ENCODE measurements at regions not wholly inside any gene's neighbourhood (a gene's known extent, or its start where the extent isn't known, plus 50 kb on each side); places are given as distances from the start of the nearest gene placed in this dataset.

DNA sequence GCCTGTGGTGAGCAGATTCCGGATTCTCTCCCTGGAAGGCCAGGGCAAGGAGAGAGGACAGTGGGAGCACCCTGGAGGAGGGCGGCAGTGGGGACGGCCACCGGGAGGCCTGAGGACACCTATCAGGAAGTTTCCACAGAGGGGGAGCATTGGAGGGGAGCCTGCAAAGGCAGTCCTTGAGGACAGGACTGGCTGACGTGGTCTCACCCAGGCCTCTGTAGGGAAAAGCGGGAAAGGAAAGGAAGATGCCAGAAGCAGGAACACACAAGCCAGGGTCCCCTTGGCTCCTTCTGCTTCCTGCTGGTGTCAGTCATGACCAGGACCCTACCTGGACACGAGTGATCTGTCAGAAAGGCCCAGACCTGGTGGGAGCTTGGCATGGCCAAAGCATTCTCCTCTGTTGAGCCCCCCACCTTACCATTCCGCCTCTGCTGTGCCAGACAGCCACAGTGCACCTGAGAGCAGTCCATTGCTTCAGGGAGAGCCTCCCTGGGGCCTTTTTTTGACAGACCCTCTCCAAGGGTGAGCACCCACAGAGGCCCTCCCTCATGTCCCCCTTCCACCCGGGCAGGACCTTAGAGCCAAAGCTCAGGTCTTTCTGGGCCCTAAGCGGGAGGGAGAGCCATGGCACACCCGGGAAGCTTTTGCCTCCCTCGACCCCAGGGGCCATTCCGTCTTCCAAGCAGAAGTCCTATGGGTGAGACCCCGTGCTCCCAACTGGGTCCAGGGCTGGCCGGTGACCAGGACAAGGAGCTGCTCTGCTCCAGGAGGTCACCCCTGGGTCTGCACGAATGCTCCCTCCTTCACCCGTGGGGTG lies 333.1 kb downstream of the DYSF start:
- no peak overlapping the region for H3K27ac ChIP-seq
- H3K9me3 ChIP-seq (ENCODE audit: low read depth): no peaks in the 10 kb centered on the region
- H3K4me3 ChIP-seq: no peak overlapping the region
- no peaks in the 10 kb centered on the region for H3K27me3 ChIP-seq
- no peaks in the 10 kb centered on the region for H3K4me1 ChIP-seq (ENCODE audit: low read depth)
- no peak for DNase-seq (ENCODE audit: low read depth in 1 of 2, low spot score in 1 of 2)
- TF ChIP-seq, protein P1, sequence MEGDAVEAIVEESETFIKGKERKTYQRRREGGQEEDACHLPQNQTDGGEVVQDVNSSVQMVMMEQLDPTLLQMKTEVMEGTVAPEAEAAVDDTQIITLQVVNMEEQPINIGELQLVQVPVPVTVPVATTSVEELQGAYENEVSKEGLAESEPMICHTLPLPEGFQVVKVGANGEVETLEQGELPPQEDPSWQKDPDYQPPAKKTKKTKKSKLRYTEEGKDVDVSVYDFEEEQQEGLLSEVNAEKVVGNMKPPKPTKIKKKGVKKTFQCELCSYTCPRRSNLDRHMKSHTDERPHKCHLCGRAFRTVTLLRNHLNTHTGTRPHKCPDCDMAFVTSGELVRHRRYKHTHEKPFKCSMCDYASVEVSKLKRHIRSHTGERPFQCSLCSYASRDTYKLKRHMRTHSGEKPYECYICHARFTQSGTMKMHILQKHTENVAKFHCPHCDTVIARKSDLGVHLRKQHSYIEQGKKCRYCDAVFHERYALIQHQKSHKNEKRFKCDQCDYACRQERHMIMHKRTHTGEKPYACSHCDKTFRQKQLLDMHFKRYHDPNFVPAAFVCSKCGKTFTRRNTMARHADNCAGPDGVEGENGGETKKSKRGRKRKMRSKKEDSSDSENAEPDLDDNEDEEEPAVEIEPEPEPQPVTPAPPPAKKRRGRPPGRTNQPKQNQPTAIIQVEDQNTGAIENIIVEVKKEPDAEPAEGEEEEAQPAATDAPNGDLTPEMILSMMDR (IDR thresholded peaks at IDR 0.05; ENCODE audit: low read depth, low read length): no peak
- H3K36me3 ChIP-seq: no peaks in the 10 kb centered on the region

DNA sequence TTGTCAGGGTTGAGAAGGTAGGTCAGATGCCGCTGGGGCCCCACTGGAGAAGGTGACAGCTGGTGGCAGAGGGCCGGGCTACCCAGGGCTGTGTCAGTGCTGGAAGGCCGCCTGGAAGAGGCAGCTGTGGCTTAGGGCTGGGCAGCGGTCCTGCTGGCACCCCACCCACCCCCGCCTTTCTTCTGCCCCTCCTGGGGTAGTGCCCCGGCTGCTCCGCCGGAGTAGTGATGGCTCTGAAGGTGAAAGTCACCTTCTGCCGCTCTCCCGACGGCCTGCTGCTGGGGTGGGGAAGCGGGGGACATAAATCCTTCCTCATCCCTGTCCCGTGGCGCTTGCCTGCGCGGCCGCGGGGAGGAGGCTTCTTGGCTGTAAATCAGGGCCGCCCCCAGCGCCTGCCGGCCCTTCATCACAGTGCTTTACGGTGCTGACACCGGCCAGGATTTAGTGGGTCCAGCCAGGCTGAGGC lies 332.2 kb downstream of the DYSF start:
- Histone ChIP-seq H3K27me3 (peaks cover 2% of the 10 kb centered on the region), H3K4me1 (ENCODE audit: low read depth) (no peaks in the 10 kb centered on the region), H3K4me3 (no peak overlapping the region), H3K36me3 (no peaks in the 10 kb centered on the region), H3K27ac (no peak overlapping the region), H3K9me3 (ENCODE audit: low read depth) (no peaks in the 10 kb centered on the region)
- TF ChIP-seq, protein P1 (IDR thresholded peaks at IDR 0.05; ENCODE audit: low read depth, low read length): no peak
- no peak for DNase-seq (ENCODE audit: low read depth in 1 of 2, low spot score in 1 of 2)

DNA sequence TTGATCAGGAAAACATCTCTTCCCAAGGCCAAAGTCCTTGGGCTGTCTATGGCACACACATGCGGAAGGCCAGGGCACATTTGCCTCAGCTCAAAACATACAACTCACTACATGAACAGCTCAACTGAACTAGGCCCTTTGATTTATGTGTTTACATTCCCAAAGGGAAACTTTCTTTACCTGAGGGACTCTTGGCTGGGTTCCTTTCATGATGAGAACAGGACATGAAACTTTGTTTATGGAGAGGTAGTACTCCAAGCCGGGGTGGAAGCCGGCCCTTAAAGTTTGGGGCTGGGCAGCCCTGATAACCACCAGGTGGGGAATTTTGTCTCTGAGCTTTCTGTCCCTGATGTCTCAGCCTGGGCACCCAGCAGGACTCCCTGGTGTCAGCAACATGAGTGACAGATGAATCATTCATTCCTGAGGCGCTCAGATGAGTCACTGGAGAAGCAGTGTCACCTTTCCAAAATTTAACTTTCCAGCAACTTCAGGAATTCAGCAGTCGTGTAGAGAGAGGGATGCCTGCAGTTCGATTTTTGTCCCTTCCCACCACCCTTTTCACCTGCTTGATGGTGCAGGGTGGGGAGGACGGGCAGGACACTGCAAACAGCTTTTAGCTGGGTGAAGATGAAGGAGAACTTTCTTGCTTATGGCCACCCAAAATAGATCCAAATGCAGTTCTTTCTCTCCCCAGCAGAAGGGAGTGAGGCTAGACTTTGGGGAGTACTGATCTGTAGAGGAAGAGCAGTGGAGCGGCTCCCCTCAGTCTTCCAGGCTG lies 331.6 kb downstream of the DYSF start:
- H3K4me3 ChIP-seq: no peak overlapping the region
- no peaks in the 10 kb centered on the region for H3K9me3 ChIP-seq (ENCODE audit: low read depth)
- no peak overlapping the region for H3K27ac ChIP-seq
- DNase-seq (ENCODE audit: low read depth in 1 of 2, low spot score in 1 of 2): no peak
- TF ChIP-seq, protein P1 (IDR thresholded peaks at IDR 0.05; ENCODE audit: low read depth, low read length): no peak
- H3K36me3 ChIP-seq: no peaks in the 10 kb centered on the region
- no peaks in the 10 kb centered on the region for H3K4me1 ChIP-seq (ENCODE audit: low read depth)
- H3K27me3 ChIP-seq: peaks cover 2% of the 10 kb centered on the region

DNA sequence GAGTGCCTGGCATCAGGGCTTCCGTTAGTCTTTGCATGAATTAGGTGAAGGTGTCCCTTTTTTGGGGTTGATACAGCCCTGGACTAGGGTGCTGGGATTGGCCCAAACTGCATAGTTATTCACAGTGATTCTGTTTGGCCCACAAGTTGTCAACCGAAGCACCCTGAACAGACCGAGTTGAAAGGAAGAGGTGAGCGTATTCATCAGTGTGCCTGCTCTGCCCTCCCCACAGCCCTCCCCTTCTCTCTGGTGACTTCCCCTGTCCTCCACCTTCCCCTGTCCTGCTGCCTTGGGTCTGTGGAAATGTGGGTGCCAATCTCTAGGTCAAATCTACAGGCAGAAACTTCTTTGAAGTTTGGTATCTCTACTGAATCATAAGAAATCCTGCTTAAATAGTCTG lies 330.5 kb downstream of the DYSF start:
- no peaks in the 10 kb centered on the region for H3K4me1 ChIP-seq (ENCODE audit: low read depth)
- H3K9me3 ChIP-seq (ENCODE audit: low read depth): no peaks in the 10 kb centered on the region
- H3K4me3 ChIP-seq: no peak overlapping the region
- TF ChIP-seq, protein P1 (IDR thresholded peaks at IDR 0.05; ENCODE audit: low read depth, low read length): no peak
- no peaks in the 10 kb centered on the region for H3K36me3 ChIP-seq
- H3K27me3 ChIP-seq: peaks cover 2% of the 10 kb centered on the region
- no peak overlapping the region for H3K27ac ChIP-seq
- DNase-seq (ENCODE audit: low read depth in 1 of 2, low spot score in 1 of 2): no peak

DNA sequence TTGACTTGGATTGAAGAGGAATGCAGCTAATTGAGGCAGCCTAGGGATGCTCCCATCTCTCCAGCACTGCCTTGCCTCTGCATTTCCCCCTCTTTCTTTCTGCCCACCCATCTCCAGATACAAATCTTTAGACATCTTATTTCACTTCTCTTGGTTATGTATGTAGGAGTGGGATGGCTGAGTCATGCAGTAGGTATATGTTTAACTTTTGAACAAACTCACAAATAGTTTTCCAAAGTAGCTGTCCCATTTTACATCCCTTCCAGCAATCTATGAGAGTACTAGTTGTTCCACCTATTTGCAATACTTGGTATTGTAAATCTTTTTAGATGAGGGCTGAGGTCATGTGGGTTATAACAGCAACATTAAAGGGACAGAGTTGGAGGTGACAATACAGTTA lies 329.9 kb downstream of the DYSF start:
- peaks cover 2% of the 10 kb centered on the region for H3K27me3 ChIP-seq
- no peaks in the 10 kb centered on the region for H3K36me3 ChIP-seq
- H3K9me3 ChIP-seq (ENCODE audit: low read depth): no peaks in the 10 kb centered on the region
- no peak overlapping the region for H3K27ac ChIP-seq
- H3K4me3 ChIP-seq: no peak overlapping the region
- no peak for DNase-seq (ENCODE audit: low read depth in 1 of 2, low spot score in 1 of 2)
- TF ChIP-seq, protein P1 (IDR thresholded peaks at IDR 0.05; ENCODE audit: low read depth, low read length): no peak
- H3K4me1 ChIP-seq (ENCODE audit: low read depth): no peaks in the 10 kb centered on the region
